ENCODE measurements at regions not wholly inside any gene's neighbourhood (a gene's known extent, or its start where the extent isn't known, plus 50 kb on each side); places are given as distances from the start of the nearest gene placed in this dataset.

DNA sequence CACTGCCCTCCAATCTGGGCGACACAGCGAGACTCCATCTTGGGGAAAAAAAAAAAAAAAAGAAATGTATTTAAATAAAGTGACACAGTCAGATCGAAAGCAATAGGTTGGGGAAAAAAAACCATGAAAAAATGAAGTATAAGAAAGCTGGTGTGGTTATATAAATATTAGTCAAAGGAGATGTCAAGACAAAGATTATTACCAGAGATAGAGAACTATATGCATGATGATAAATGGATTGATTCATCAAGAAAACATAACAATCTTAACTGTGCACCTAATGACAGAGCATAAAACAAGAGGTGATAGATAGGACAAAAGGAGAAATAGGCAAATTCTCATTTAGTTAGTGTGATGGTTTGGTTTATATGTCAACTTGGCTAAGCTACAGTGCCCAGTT lies 146.9 kb upstream of the AHI1 start:
- H3K9me3 ChIP-seq (ENCODE audit: control insufficient read depth in 4 of 4, low read length in 3 of 4) = no peaks in the 10 kb centered on the region
- H3K27ac ChIP-seq (ENCODE audit: low read depth in 1 of 2, low read length in 2 of 2) = no peak overlapping the region
- H3K27me3 ChIP-seq (ENCODE audit: control insufficient read depth in 4 of 4, insufficient read depth in 4 of 4, low read length in 3 of 4) = no peaks in the 10 kb centered on the region
- no peak for TF ChIP-seq SP1 (IDR thresholded peaks at IDR 0.05)
- no peak for TF ChIP-seq RXRA (IDR thresholded peaks at IDR 0.05)
- no peak for TF ChIP-seq HNF4A (conservative IDR thresholded peaks at IDR 0.05)
- TF ChIP-seq, protein P1, sequence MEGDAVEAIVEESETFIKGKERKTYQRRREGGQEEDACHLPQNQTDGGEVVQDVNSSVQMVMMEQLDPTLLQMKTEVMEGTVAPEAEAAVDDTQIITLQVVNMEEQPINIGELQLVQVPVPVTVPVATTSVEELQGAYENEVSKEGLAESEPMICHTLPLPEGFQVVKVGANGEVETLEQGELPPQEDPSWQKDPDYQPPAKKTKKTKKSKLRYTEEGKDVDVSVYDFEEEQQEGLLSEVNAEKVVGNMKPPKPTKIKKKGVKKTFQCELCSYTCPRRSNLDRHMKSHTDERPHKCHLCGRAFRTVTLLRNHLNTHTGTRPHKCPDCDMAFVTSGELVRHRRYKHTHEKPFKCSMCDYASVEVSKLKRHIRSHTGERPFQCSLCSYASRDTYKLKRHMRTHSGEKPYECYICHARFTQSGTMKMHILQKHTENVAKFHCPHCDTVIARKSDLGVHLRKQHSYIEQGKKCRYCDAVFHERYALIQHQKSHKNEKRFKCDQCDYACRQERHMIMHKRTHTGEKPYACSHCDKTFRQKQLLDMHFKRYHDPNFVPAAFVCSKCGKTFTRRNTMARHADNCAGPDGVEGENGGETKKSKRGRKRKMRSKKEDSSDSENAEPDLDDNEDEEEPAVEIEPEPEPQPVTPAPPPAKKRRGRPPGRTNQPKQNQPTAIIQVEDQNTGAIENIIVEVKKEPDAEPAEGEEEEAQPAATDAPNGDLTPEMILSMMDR (IDR thresholded peaks at IDR 0.05; ENCODE audit: low read depth, low read length, missing input control) = no peak
- TF ChIP-seq, protein P2, sequence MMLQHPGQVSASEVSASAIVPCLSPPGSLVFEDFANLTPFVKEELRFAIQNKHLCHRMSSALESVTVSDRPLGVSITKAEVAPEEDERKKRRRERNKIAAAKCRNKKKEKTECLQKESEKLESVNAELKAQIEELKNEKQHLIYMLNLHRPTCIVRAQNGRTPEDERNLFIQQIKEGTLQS (IDR thresholded peaks at IDR 0.05) = no peak
- no peak for TF ChIP-seq GABPA (IDR thresholded peaks at IDR 0.05 in 1 of 2, conservative IDR thresholded peaks at IDR 0.05 in 1 of 2)
- TF ChIP-seq TAF1 (conservative IDR thresholded peaks at IDR 0.05) = no peak
- no peak for TF ChIP-seq FOXA1 (IDR thresholded peaks at IDR 0.05)
- no peak for TF ChIP-seq HNF4G (IDR thresholded peaks at IDR 0.05)
- no peak for TF ChIP-seq RAD21 (IDR thresholded peaks at IDR 0.05)
- H3K4me3 ChIP-seq (ENCODE audit: low read depth in 1 of 3, low read length in 3 of 3) = no peak overlapping the region
- 81% methylated on average over 3 of the region's 3 CpGs for WGBS
- H3K4me1 ChIP-seq (ENCODE audit: control insufficient read depth in 4 of 4, insufficient read depth in 4 of 4, low read length in 3 of 4) = no peaks in the 10 kb centered on the region
- H3K36me3 ChIP-seq (ENCODE audit: control insufficient read depth in 4 of 4, insufficient read depth in 3 of 4, low read depth in 1 of 4, low read length in 3 of 4) = no peaks in the 10 kb centered on the region
- no peak overlapping the region for H3K9ac ChIP-seq (ENCODE audit: low read depth in 1 of 2, low read length in 2 of 2)
- DNase-seq (ENCODE audit: low spot score) = no peak

DNA sequence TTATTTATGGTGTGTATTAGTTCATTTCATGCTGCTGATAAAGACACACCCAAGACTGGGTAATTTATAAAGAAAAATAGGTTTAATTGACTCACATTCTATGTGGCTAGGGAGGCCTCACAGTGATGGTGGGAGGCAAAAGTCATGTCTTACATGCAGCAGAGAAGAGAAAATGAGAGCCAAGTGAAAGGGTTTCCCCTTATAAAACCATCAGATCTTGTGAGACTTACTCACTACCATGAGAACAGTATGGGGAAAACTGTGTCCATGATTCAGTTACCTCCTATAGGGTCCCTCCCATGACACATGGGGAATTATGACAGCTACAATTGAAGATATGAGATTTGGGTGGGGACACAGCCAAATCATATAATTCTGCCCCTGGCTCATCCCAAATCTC lies 150.0 kb upstream of the AHI1 start:
- Histone ChIP-seq H3K4me1 (ENCODE audit: control insufficient read depth in 4 of 4, insufficient read depth in 4 of 4, low read length in 3 of 4) (no peaks in the 10 kb centered on the region), H3K27me3 (ENCODE audit: control insufficient read depth in 4 of 4, insufficient read depth in 4 of 4, low read length in 3 of 4) (no peaks in the 10 kb centered on the region), H3K9ac (ENCODE audit: low read depth in 1 of 2, low read length in 2 of 2) (no peak overlapping the region), H3K36me3 (ENCODE audit: control insufficient read depth in 4 of 4, insufficient read depth in 3 of 4, low read depth in 1 of 4, low read length in 3 of 4) (no peaks in the 10 kb centered on the region), H3K27ac (ENCODE audit: low read depth in 1 of 2, low read length in 2 of 2) (no peak overlapping the region), H3K4me3 (ENCODE audit: low read depth in 1 of 3, low read length in 3 of 3) (no peak overlapping the region), H3K9me3 (ENCODE audit: control insufficient read depth in 4 of 4, low read length in 3 of 4) (no peaks in the 10 kb centered on the region)
- TF ChIP-seq HNF4G (IDR thresholded peaks at IDR 0.05) = no peak
- TF ChIP-seq GABPA (IDR thresholded peaks at IDR 0.05 in 1 of 2, conservative IDR thresholded peaks at IDR 0.05 in 1 of 2) = no peak
- TF ChIP-seq, protein P1 (IDR thresholded peaks at IDR 0.05; ENCODE audit: low read depth, low read length, missing input control) = no peak
- DNase-seq (ENCODE audit: low spot score) = no peak

- DNase-seq (ENCODE audit: low spot score) = no peak
- H3K27ac ChIP-seq (ENCODE audit: low read depth in 1 of 2, low read length in 2 of 2) = no peak overlapping the region
- 79% methylated on average over 7 of the region's 7 CpGs for WGBS
These were observed 154.6 kb upstream of the AHI1 start for GRCh38 chr6:135651964-135652755.

More at GRCh38 chr6:135651964-135652755, 154.6 kb upstream of the AHI1 start:
- Histone ChIP-seq H3K9me3 (ENCODE audit: control insufficient read depth in 4 of 4, low read length in 3 of 4) (peaks cover 0 to 5% (median 1%) of the 10 kb centered on the region in 4 donors), H3K36me3 (ENCODE audit: control insufficient read depth in 4 of 4, insufficient read depth in 3 of 4, low read depth in 1 of 4, low read length in 3 of 4) (no peaks in the 10 kb centered on the region), H3K4me3 (ENCODE audit: low read depth in 1 of 3, low read length in 3 of 3) (no peak overlapping the region), H3K9ac (ENCODE audit: low read depth in 1 of 2, low read length in 2 of 2) (no peak overlapping the region), H3K4me1 (ENCODE audit: control insufficient read depth in 4 of 4, insufficient read depth in 4 of 4, low read length in 3 of 4) (no peaks in the 10 kb centered on the region), H3K27me3 (ENCODE audit: control insufficient read depth in 4 of 4, insufficient read depth in 4 of 4, low read length in 3 of 4) (no peaks in the 10 kb centered on the region)
- no peak for TF ChIP-seq JUND (IDR thresholded peaks at IDR 0.05)
- TF ChIP-seq SP1 (IDR thresholded peaks at IDR 0.05) = no peak
- no peak for TF ChIP-seq RAD21 (IDR thresholded peaks at IDR 0.05)
- no peak for TF ChIP-seq YY1 (IDR thresholded peaks at IDR 0.05)
- no peak for TF ChIP-seq FOXA1 (IDR thresholded peaks at IDR 0.05)
- TF ChIP-seq FOXA2 (IDR thresholded peaks at IDR 0.05) = no peak
- TF ChIP-seq, protein P3, sequence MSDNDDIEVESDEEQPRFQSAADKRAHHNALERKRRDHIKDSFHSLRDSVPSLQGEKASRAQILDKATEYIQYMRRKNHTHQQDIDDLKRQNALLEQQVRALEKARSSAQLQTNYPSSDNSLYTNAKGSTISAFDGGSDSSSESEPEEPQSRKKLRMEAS (IDR thresholded peaks at IDR 0.05) = no peak
- no peak for TF ChIP-seq GABPA (IDR thresholded peaks at IDR 0.05 in 1 of 2, conservative IDR thresholded peaks at IDR 0.05 in 1 of 2)
- TF ChIP-seq HNF4G (IDR thresholded peaks at IDR 0.05) = no peak
- TF ChIP-seq, protein P2 (IDR thresholded peaks at IDR 0.05) = no peak
- no peak for TF ChIP-seq RXRA (IDR thresholded peaks at IDR 0.05)
- TF ChIP-seq, protein P1 (IDR thresholded peaks at IDR 0.05; ENCODE audit: low read depth, low read length, missing input control) = no peak
- no peak for TF ChIP-seq NR2F2 (IDR thresholded peaks at IDR 0.05)
- TF ChIP-seq HNF4A (conservative IDR thresholded peaks at IDR 0.05) = no peak
